ENCODE measurements at regions not wholly inside any gene's neighbourhood (a gene's known extent, or its start where the extent isn't known, plus 50 kb on each side); places are given as distances from the start of the nearest gene placed in this dataset.

DNA sequence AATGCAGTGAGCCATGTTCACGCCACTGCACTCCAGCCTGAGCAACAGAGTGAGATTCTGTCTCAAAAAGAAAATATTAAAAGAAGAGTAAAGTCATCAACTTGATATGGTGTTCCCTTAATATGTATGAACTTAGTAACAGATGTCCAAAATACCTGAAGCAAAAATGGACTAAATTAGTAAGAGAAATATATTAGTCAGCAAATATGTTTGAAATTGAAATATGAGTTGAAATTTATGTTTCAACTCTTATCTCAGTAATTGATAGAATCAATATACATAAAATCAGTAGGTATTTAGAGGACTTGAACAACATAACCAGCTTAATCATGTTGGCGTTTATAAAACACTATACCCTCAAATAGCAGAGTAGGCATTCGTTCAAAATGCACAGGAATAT, 668.5 kb downstream of the ISL1 start:
- no peak for ATAC-seq (ENCODE audit: low read depth)
- no peak overlapping the region for H3K9ac ChIP-seq (ENCODE audit: low read depth, low read length)
- no peaks in the 10 kb centered on the region for H4K20me1 ChIP-seq (ENCODE audit: insufficient read depth, low read length)
- in situ Hi-C loops (cut with MboI; ENCODE audit: low sequenced_read_pairs): no loop called here
- no peak overlapping the region for H3K4me3 ChIP-seq (ENCODE audit: insufficient read depth, low read depth, low read length)
- no peak overlapping the region for H3K56ac ChIP-seq (ENCODE audit: extremely low read depth, insufficient read depth, low read length)
- no peak overlapping the region for H3K27ac ChIP-seq (ENCODE audit: insufficient read depth, low read length)
- H3K9me3 ChIP-seq (ENCODE audit: control insufficient read depth, insufficient read depth, low read length): no peaks in the 10 kb centered on the region
- no peak overlapping the region for H3K14ac ChIP-seq (replicated peaks; ENCODE audit: low read depth, low read length)
- H3K79me1 ChIP-seq (ENCODE audit: low read depth in 1 of 2, low read length in 2 of 2): no peaks in the 10 kb centered on the region
- H3K9me1 ChIP-seq (ENCODE audit: insufficient read depth, low read length): no peaks in the 10 kb centered on the region
- ChIA-PET CTCF (no interaction called here), POLR2A (ENCODE audit: unreplicated experiment) (no interaction called here)
- no peak overlapping the region for H4K5ac ChIP-seq (ENCODE audit: low read depth, low read length)
- intact Hi-C loops (cut with micrococcal nuclease): no loop called here
- no peak overlapping the region for H2BK120ac ChIP-seq (ENCODE audit: low read depth, low read length)
- H3K4me2 ChIP-seq (ENCODE audit: low read depth, low read length): no peak overlapping the region
- no peak overlapping the region for H3K4ac ChIP-seq (ENCODE audit: low read depth, low read length)
- H3K18ac ChIP-seq (ENCODE audit: low read depth, low read length): no peak overlapping the region
- dilution Hi-C loops (cut with HindIII; ENCODE audit: low sequenced_read_pairs, unreplicated experiment): no loop called here
- H2AK5ac ChIP-seq (ENCODE audit: low read depth, low read length): no peak overlapping the region
- H2BK5ac ChIP-seq (ENCODE audit: low read depth, low read length, poor library complexity, severe bottlenecking): no peak overlapping the region
- no peaks in the 10 kb centered on the region for H3K27me3 ChIP-seq (ENCODE audit: control insufficient read depth, insufficient read depth, low read length)
- no TSS peak for BruUV-seq (replicated peaks)
- H2AK9ac ChIP-seq (replicated peaks; ENCODE audit: low read depth, low read length, poor library complexity): no peak overlapping the region
- H2AFZ ChIP-seq (replicated peaks; ENCODE audit: low read length, poor library complexity): no peak overlapping the region
- no peaks in the 10 kb centered on the region for H3K4me1 ChIP-seq (ENCODE audit: control insufficient read depth, insufficient read depth, low read length)
- H3K36me3 ChIP-seq (ENCODE audit: control insufficient read depth, insufficient read depth, low read length): no peaks in the 10 kb centered on the region
- no peak overlapping the region for H4K91ac ChIP-seq (ENCODE audit: insufficient read depth, low read depth, low read length)
- WGBS, 2 experiments (ENCODE audit: extremely low coverage in 2 of 2, insufficient read length in 1 of 2): no CpG with 5 or more reads among the region's 3 CpGs
- no peak for DNase-seq
- no peak overlapping the region for H4K8ac ChIP-seq (ENCODE audit: low read depth in 2 of 2, low read length in 2 of 2)
- no peak overlapping the region for H2BK20ac ChIP-seq (ENCODE audit: low read depth, low read length)
- H3K23ac ChIP-seq (ENCODE audit: low read depth, low read length): no peak overlapping the region
- TF ChIP-seq, protein P1, sequence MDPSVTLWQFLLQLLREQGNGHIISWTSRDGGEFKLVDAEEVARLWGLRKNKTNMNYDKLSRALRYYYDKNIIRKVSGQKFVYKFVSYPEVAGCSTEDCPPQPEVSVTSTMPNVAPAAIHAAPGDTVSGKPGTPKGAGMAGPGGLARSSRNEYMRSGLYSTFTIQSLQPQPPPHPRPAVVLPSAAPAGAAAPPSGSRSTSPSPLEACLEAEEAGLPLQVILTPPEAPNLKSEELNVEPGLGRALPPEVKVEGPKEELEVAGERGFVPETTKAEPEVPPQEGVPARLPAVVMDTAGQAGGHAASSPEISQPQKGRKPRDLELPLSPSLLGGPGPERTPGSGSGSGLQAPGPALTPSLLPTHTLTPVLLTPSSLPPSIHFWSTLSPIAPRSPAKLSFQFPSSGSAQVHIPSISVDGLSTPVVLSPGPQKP (IDR thresholded peaks at IDR 0.05; ENCODE audit: borderline replicate concordance, low read depth, low read length): no peak
- TF ChIP-seq MAFK (IDR thresholded peaks at IDR 0.05; ENCODE audit: low read depth, low read length): peak; percentile 33; the same call in 1 of the 2 replicates
- H2BK15ac ChIP-seq (ENCODE audit: low read depth, low read length): no peak overlapping the region

Data from IMR-90 (cell line).